OCI-M1 (cell line): ENCODE measurements at regions not wholly inside any gene's neighbourhood (a gene's known extent, or its start where the extent isn't known, plus 50 kb on each side); places are given as distances from the start of the nearest gene placed in this dataset.

ENCODE experiments used
- DNase-seq: peaks from one replicate; lab custom pipeline; 2025; lab: John Stamatoyannopoulos, UW

DNA sequence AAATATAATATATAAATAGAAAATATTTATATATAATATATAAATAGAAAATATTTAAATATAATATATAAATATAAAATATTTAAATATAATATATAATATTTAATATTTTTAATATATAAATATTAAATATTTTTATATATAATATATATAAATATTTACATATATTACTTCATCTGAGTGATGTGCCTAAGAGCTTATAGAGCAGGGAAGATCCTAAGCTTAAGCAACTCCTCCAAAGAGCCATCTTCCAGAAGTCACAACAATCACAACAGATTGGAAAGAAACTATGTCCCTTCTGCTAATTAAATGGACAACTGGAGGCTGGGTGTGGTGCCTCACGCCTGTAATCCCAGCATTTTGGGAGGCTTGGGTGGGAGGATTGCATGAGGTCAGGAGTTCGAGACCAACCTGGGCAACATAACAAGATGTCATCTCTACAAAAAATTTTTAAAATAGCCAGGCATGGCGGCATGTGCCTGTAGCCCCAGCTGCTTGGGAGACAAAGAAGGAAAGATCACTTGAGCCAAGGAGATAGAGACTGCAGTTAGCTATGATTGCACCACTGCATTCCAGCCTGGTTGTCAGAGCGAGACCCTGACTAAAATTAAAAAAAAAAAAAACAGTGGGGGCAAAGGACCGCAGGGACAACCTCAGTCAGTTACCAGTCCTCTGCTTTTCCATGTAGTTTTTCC, 198.7 kb downstream of the SKIDA1 start:
- DNase-seq = no peak

GRCh38 chr10:21318540-21319167, 206.8 kb downstream of the SKIDA1 start:
- peak; percentile 27 for DNase-seq

DNA sequence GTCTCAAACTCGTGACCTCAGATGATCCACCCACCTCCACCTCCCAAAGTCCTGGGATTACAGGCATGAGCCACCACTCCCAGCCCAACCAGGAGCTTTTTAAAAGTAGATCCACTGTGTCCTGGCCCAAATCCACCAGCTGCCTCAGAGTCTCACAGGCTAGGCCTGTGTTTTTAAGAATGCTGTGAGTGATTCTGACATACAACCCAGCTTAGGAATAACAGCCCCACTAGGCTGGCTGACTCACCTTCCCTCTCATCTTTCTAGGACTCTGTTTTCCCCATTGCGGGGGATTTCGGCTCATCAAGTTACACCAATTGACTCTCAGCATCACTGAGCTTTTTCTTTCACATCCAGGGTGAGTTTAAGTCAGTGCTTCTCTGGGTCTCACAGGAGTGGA, 207.6 kb downstream of the SKIDA1 start:
- no peak for DNase-seq

- no peak for DNase-seq
Observed at GRCh38 chr10:21315645-21316220, 209.7 kb downstream of the SKIDA1 start.

DNA sequence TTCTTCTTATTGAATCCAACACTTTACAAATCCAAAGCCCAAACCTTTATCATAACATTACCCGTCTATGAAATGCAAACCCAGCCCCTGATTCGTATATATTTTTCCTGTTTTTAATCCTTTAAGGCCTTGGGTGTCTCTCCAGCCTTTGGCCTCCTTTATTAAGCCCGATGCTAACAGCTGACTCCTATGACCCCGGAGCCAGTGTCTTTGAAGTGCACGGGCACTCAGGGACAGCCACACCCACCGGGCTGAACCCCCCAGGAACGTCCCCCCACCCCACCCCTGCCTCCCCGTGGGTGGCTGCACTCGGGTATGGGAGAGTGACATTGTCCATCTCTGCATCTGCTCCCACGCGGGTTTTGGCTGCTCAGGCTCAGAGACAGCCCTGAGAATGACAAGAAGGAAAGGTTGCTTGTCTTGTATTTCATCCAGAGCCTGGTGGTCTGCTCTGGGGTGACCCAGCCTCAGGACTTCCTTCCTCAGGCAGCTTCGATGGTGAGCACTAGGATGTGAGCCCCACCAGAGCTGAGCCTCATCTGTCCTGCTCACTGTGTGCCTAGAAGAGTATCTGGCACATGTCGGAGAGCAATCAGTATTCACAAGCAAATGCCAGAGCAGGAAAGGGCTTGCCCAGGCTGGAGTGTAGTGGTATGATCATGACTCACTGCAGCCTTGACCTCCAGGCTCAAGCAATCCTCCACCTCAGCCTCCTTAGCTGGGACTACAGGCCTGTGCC, 210.4 kb downstream of the SKIDA1 start:
- no peak for DNase-seq

DNA sequence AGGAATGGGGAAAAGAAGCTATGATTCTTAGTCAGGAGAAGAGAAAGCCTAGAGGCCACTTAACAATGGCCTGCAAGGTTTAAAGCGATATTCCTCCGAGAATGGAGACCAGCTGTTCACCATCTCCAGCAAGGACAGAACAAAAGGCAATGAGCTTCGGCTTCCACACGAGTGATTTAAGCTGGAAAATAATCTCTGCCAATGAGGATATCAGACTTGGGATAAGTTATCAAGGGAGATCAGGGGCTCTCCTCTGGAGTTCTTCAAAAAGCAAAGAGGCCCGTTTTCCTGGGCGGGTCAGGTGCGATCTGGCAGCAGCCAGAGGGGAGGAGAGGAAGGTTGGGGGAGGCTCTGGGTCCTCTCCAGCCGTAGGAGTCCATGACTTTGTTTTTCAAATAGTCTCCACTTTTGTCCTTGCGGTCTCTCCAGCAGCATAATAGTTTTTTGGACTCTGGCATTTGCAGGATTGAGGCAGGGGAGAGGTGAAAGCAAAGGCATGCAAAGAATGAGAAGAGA, 211.3 kb downstream of the SKIDA1 start:
- DNase-seq = no peak

DNA sequence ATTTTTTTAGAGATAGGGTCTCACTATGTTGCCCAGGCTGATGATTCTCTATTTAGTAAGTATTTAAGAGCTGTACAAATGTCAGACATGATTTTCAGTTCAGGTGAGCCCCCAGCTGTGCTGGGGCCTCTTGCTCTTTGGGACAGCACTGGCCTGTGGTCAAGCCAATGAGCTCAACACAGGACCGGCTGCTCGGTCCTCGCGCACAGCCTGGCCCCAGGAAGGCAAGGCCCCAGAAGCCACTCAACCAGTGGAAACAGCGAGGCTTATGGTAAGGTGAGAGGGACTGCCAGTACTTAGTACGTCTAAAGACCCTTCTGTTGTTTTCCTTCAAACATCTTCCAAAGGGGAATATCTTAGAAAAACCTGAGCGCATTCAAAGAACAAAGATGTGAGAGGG, 211.8 kb downstream of the SKIDA1 start:
- no peak for DNase-seq

GRCh38 chr10:21311426-21311825, 214.1 kb downstream of the SKIDA1 start:
- DNase-seq = no peak

- DNase-seq = no peak
Observed at GRCh38 chr10:21309427-21309826, 216.1 kb downstream of the SKIDA1 start.

GRCh38 chr10:21308946-21309345, 216.5 kb downstream of the SKIDA1 start:
- no peak for DNase-seq

GRCh38 chr10:21308018-21308417, 217.5 kb downstream of the SKIDA1 start:
- DNase-seq = no peak

DNA sequence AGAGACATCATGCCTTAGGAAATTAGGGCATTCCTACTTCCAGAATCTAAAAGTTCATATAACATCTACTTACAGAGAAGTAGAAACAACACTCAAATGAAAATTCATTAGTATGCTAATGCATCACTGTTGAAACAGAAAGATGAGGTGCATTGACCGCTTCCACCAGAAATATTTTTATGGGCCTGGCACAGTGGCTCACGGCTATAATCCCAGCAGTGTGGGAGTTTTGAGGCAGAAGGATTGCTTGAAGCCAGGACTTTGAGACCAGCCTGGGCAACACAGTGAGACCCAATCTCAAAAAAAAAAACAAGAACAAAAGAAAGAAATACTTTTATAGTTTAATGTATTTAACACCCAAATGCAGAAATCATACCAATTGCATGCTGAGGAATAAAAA, 220.9 kb downstream of the SKIDA1 start:
- DNase-seq = no peak

- DNase-seq = no peak
Observed at GRCh38 chr10:21304198-21304597, 221.3 kb downstream of the SKIDA1 start.

- DNase-seq = peak; percentile 82
Observed at GRCh38 chr10:21300551-21300950, 224.9 kb downstream of the SKIDA1 start.

- no peak for DNase-seq
Observed at GRCh38 chr10:21299330-21299729, 226.2 kb downstream of the SKIDA1 start.

GRCh38 chr10:21298701-21299100, 226.8 kb downstream of the SKIDA1 start:
- no peak for DNase-seq

DNA sequence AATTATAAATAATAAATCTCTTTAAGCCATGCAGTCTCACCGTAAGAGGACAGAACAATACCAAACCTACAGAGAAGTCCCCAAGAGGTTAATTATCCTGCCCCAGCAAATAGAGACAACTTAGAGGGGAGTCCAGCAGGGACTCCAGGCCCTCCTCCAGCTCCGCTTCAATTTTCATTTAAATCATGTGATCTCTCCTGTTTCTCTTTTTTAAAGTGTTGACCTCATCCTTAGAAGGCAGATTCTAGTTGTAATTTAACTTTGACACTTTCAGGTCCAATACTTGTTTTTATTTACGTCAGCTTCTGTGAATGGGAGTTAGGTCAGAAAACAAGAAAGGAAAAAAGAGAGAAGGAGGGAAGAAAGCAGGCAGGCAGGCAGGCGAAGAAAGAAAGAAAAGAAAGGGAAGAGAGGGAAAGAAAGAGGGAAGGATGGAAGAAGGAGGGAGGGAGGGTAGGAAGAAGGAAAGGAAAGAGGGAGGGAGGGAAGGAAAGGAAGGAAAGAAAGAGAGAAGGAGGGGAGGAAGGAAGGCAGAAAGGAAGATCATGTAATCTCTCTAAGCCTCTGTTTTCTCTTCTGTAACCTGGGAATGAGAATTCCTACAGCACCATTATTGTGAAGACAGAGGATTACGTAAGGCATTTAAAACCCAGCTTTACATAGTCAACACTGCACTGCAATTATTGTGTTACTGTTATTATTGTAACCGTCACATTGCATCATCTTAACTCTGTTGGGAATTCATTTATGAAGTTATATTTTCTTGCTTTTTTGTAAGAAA, 227.7 kb downstream of the SKIDA1 start:
- no peak for DNase-seq

DNA sequence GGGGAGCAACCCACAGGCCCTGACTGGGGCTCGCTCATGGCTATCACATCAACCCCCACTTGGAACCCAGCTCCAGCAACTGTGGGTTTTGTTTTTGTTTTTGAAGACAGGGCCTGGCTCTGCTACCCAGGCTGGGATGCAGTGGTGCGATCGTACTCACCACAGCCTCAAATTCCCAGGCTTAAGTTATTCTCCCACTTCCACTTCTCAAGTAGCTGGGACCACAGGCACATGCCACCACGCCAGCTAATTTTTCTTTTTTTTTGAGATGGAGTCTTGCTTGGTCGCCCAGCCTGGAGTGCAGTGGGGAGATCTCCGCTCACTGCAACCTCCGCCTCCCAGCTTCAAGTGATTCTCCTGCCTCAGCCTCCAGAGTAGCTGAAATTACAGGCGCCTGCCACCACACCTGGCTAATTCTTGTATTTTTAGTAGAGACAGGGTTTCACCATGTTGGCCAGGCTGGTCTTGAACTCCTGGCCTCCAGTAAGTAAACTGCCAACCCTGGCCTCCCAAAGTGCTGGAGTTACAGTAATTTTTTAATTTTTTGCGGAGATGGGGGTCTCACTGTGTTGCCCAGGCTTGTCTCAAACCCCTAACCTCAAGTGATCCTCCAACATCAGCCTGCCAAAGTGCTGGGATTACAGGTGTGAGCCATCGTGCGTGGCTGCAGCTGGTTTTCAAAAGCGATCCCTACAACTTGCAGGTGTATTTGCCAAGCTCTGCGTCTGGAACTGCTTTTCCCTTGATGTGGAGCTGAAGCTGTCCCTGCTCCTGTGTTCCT, 228.7 kb downstream of the SKIDA1 start:
- no peak for DNase-seq

GRCh38 chr10:21293518-21294356, 231.7 kb downstream of the SKIDA1 start:
- DNase-seq = no peak
